RWPE1 (cell line): ENCODE measurements at regions not wholly inside any gene's neighbourhood (a gene's known extent, or its start where the extent isn't known, plus 50 kb on each side); places are given as distances from the start of the nearest gene placed in this dataset.

Experiments
- CTCF ChIA-PET: fragments of 350-600 bp; sonication (Branson Sonifier 250); formaldehyde crosslinking; extraction: SDS; loops from one replicate; lab custom pipeline; 2021; lab: Yijun Ruan, JAX
- POLR2A ChIA-PET: fragments of 400-600 bp; formaldehyde crosslinking; extraction: SDS; loops from one replicate; lab custom pipeline; 2020; ENCODE audit warnings: antibody characterized with exemption; ENCODE audit not compliant: low non-redundant PET; lab: Yijun Ruan, JAX
- DNase-seq: peaks from one replicate; pipeline ENCODE4 v3.0.0; 2012; ENCODE audit warnings: low spot score
- H3K27ac ChIP-seq: fragments of 450-650 bp; 2 replicates; pipeline ENCODE4 v1.5.1; 2017
- CTCF ChIP-seq: fragments of 450-650 bp; conservative IDR thresholded peaks from 2 replicates; pipeline ENCODE4 v1.5.1; 2017; ENCODE audit warnings: low read depth, mild to moderate bottlenecking

- H3K27ac ChIP-seq, result no peak overlapping the region
- DNase-seq, result no peak
- POLR2A ChIA-PET, result no interaction called here
- CTCF ChIA-PET, result no interaction called here
- no peak for TF ChIP-seq CTCF
Measured at GRCh38 chr22:48941903-48942575, 885.6 kb downstream of the BRD1 start.

DNA sequence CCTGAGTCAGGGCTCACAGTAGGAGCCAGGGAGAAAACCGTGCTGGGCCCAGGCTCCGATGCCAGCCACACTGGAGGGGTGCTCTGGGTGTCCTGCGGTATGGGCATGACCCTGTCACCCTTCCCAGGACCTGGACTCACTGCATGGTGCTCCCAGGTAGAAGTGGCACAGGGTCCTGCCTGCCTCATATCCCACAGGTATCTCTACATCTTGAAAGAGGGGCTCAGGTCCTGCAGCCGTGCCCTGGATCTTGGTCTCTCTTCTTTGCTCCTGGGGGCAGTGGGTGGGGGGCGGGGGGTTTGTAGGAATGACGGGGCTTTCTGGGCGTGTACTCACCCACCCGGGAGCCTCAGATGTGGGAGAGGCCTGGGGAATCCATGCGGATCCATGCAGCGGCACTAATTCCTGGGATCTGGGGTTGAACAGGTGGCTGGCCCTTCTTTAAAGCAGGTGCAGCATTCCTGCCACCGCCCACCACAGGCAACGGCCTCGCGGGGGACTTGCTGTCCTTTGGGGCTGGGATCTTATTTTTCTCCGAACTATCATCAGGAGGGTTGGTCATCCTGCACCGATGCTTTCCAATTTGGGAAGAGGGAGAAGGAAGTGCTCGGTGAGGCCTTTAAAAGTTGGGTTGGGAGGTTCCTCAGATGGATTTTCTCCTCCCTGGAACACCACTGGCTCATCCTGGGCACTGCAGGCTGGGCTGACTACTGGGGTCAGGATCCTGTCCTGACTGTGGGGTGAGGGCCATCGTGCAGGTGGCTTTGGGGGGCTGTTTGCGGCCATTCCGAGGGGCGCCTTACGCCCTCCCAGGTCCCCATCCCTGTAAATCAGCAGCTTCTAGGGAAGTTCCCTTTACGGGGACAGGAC is 886.4 kb downstream of the BRD1 start:
- ChIA-PET CTCF (no interaction called here), POLR2A (no interaction called here)
- DNase-seq, result no peak
- TF ChIP-seq CTCF, result no peak
- no peak overlapping the region for H3K27ac ChIP-seq

DNA sequence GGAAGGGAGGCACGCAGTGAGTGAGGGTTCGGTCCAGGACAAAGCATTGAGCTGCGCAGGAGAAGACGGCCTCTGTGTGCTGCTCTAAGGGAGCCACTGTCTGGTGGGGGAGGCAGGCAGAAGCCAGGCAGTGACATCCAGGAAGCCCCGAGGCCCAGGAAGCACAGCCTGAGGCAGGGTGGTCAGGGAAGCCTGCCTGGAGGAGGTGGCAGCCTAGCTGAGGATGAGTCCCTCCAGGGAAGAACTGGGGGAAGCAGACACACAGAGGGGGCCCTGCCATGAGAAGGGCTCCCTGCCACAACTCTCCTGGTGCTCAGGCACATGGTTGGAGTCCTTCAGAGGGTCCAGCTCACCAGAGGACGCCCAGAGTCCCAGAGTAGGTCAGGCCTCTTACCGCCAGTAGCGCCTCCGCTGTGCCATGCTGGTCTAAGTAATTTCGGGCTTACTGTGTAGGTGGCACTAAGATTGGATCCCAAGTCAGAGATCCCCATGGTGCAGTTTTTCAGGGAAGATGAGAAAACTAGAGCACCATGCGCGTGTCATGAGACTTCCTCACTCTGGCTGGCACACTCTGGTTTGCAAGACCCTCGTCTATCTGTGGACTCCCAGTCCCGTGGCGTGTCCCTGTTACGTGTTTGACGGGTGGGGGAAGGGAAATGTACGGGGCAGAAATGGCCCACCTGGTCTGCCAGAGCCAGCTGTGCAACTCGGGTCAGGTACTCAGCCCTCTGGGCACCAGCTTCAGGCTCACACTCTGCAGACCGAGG is 887.2 kb downstream of the BRD1 start:
- no peak overlapping the region for H3K27ac ChIP-seq
- CTCF ChIA-PET, result no interaction called here
- no peak for TF ChIP-seq CTCF
- no peak for DNase-seq
- POLR2A ChIA-PET, result no interaction called here

DNA sequence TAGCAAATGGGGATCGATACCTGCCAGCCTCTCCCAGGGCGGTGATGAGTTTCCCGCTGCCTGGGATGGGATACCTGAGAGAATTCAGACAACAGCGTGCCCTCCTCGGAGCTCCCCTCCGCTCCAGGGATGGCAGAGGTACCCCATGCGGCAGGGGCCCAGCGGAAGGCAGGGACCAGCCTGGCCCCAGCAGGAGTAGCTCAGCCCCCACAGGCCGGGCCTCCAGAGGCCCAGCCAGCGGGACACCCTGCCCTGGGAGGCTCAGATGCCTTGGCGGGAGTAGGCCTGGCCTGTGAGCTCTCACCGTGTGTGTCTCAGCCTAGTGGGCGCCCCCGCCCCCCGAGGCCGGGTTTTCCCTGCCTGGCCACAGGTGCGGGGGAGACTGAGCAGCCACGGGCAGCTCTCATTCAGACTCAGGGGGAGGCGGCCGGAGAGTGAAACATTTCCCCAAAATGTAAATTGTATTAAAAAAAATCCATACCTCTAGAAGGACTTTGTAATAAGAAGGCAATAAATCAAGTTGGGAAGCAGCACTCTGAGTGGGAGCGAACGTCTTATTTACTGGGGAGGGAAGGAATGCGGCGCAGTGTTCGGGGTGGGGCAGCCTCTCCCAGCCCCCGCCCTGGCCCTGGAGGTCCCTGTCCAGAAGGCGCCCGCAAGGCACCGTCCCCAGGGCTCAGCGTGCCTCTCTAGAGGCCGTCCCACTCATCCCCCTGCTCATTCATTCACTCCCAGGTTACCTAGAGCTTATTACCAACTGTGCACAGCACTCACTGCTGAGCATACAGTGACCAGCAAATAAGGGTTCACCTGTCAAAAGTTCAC is 888.0 kb downstream of the BRD1 start:
- no peak for DNase-seq
- POLR2A ChIA-PET, result no interaction called here
- no peak for TF ChIP-seq CTCF
- CTCF ChIA-PET, result no interaction called here
- no peak overlapping the region for H3K27ac ChIP-seq

DNA sequence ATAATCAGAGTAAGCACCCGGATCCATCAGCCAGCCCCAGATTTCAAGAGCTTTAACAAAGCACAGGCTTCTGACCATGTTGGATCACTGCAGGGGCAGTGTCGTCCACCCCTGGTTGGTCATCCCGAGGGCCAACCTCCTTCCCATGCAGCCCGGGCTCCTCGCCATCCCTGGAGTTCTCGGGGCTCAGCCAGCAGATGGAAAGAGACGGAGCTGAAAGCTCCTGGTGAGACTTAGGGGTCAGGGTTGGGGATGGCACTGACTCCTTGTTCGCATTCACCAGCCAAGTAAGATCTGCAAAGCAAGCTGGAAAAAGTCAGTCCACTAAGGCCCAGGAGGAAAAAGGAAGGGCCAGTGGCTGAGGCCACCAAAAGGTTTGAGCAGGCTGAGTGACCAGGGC is 888.9 kb downstream of the BRD1 start:
- CTCF ChIA-PET, result no interaction called here
- DNase-seq, result no peak
- POLR2A ChIA-PET, result no interaction called here
- no peak overlapping the region for H3K27ac ChIP-seq
- no peak for TF ChIP-seq CTCF
